Kidney glomerular epithelial cell (primary cell): ENCODE measurements at regions not wholly inside any gene's neighbourhood (a gene's known extent, or its start where the extent isn't known, plus 50 kb on each side); places are given as distances from the start of the nearest gene placed in this dataset.
"Not testable (repeated sequence)": the region's sequence is repeated elsewhere in the genome, so short reads cannot be mapped to it uniquely, and the experiment has no call there.

ENCODE experiments used
- DNase-seq: peaks from one replicate; lab custom pipeline; 2025; lab: John Stamatoyannopoulos, UW

- no peak for DNase-seq
These were observed 811.4 kb upstream of the TMEM132C start for GRCh38 chr12:127455347-127456265.

GRCh38 chr12:127457726-127458125, 809.2 kb upstream of the TMEM132C start:
- no peak for DNase-seq

GRCh38 chr12:127459166-127459565, 807.8 kb upstream of the TMEM132C start:
- DNase-seq: no peak

GRCh38 chr12:127459687-127460086, 807.3 kb upstream of the TMEM132C start:
- no peak for DNase-seq

GRCh38 chr12:127463237-127463636, 803.7 kb upstream of the TMEM132C start:
- DNase-seq: no peak

GRCh38 chr12:127469331-127469730, 797.6 kb upstream of the TMEM132C start:
- DNase-seq: no peak

- DNase-seq: no peak
These were observed 793.2 kb upstream of the TMEM132C start for GRCh38 chr12:127473766-127474165.

GRCh38 chr12:127479256-127479655, 787.7 kb upstream of the TMEM132C start:
- DNase-seq: no peak

- DNase-seq: no peak
These were observed 786.1 kb upstream of the TMEM132C start for GRCh38 chr12:127480775-127481314.

- no peak for DNase-seq
These were observed 784.0 kb upstream of the TMEM132C start for GRCh38 chr12:127482950-127483349.

- DNase-seq: peak; percentile 77
These were observed 781.4 kb upstream of the TMEM132C start for GRCh38 chr12:127485528-127485927.

- DNase-seq: peak; percentile 14
These were observed 779.9 kb upstream of the TMEM132C start for GRCh38 chr12:127487031-127487430.

GRCh38 chr12:127489061-127489460, 777.9 kb upstream of the TMEM132C start:
- DNase-seq: no peak

GRCh38 chr12:127494961-127495915, 771.7 kb upstream of the TMEM132C start:
- no peak for DNase-seq

GRCh38 chr12:127496255-127496654, 770.7 kb upstream of the TMEM132C start:
- DNase-seq: no peak

GRCh38 chr12:127500512-127501035, 766.4 kb upstream of the TMEM132C start:
- DNase-seq: no peak

- no peak for DNase-seq
These were observed 765.1 kb upstream of the TMEM132C start for GRCh38 chr12:127501916-127502315.

GRCh38 chr12:127503246-127503645, 763.7 kb upstream of the TMEM132C start:
- DNase-seq: no peak

GRCh38 chr12:127503996-127504395, 763.0 kb upstream of the TMEM132C start:
- not testable (repeated sequence) for DNase-seq

GRCh38 chr12:127504874-127505273, 762.1 kb upstream of the TMEM132C start:
- DNase-seq: no peak

- no peak for DNase-seq
These were observed 759.6 kb upstream of the TMEM132C start for GRCh38 chr12:127507341-127507740.
